ENCODE measurements at regions not wholly inside any gene's neighbourhood (a gene's known extent, or its start where the extent isn't known, plus 50 kb on each side); places are given as distances from the start of the nearest gene placed in this dataset.
"Not testable (repeated sequence)": the region's sequence is repeated elsewhere in the genome, so short reads cannot be mapped to it uniquely, and the experiment has no call there.

GRCh38 chr13:89169951-89170350 lies 1498.8 kb downstream of the SLITRK5 start:
- intact Hi-C loops (cut with micrococcal nuclease): no loop called here
- no peak for ATAC-seq

GRCh38 chr13:89181041-89181440 lies 1509.9 kb downstream of the SLITRK5 start:
- intact Hi-C loops (cut with micrococcal nuclease): no loop called here
- DNase-seq (no peak), ATAC-seq (no peak)

More at GRCh38 chr13:89169951-89170350, 1498.8 kb downstream of the SLITRK5 start:
- no peak for DNase-seq

GRCh38 chr13:89199138-89199537 lies 1528.0 kb downstream of the SLITRK5 start:
- intact Hi-C loops (cut with micrococcal nuclease): no loop called here
- DNase-seq (no peak), ATAC-seq (no peak)

GRCh38 chr13:89204435-89204834 lies 1533.3 kb downstream of the SLITRK5 start:
- intact Hi-C loops (cut with micrococcal nuclease): no loop called here
- no peak for ATAC-seq
- no peak for DNase-seq

GRCh38 chr13:89205856-89206520 lies 1534.8 kb downstream of the SLITRK5 start:
- no peak for DNase-seq
- ATAC-seq: no peak
- intact Hi-C loops (cut with micrococcal nuclease): no loop called here

- intact Hi-C loops (cut with micrococcal nuclease): no loop called here
- DNase-seq: no peak
- no peak for ATAC-seq
Observed at GRCh38 chr13:89212186-89212585, 1541.0 kb downstream of the SLITRK5 start.

GRCh38 chr13:89214185-89214584 lies 1543.0 kb downstream of the SLITRK5 start:
- intact Hi-C loops (cut with micrococcal nuclease): no loop called here
- no peak for DNase-seq
- ATAC-seq: no peak

- ATAC-seq; intact Hi-C loops (cut with micrococcal nuclease); DNase-seq: not testable (repeated sequence)
Observed at GRCh38 chr13:89215319-89215718, 1544.1 kb downstream of the SLITRK5 start.

- intact Hi-C loops (cut with micrococcal nuclease): no loop called here
- ATAC-seq (no peak), DNase-seq (no peak)
Observed at GRCh38 chr13:89217813-89218212, 1546.6 kb downstream of the SLITRK5 start.

- DNase-seq (no peak), ATAC-seq (no peak)
- intact Hi-C loops (cut with micrococcal nuclease): no loop called here
Observed at GRCh38 chr13:89221557-89222158, 1550.5 kb downstream of the SLITRK5 start.

- intact Hi-C loops (cut with micrococcal nuclease): no loop called here
- DNase-seq: no peak
- ATAC-seq: no peak
Observed at GRCh38 chr13:89227356-89227755, 1556.2 kb downstream of the SLITRK5 start.

- ATAC-seq (no peak), DNase-seq (no peak)
- intact Hi-C loops (cut with micrococcal nuclease): no loop called here
Observed at GRCh38 chr13:89238496-89238895, 1567.3 kb downstream of the SLITRK5 start.

GRCh38 chr13:89239361-89240127 lies 1568.4 kb downstream of the SLITRK5 start:
- intact Hi-C loops (cut with micrococcal nuclease): no loop called here
- ATAC-seq (no peak), DNase-seq (no peak)

GRCh38 chr13:89255844-89256406 lies 1584.8 kb downstream of the SLITRK5 start:
- no peak for DNase-seq
- intact Hi-C loops (cut with micrococcal nuclease): no loop called here
- ATAC-seq: no peak

GRCh38 chr13:89267734-89268133 lies 1596.6 kb downstream of the SLITRK5 start:
- ATAC-seq (no peak), DNase-seq (no peak)
- intact Hi-C loops (cut with micrococcal nuclease): no loop called here

GRCh38 chr13:89269737-89270136 lies 1598.6 kb downstream of the SLITRK5 start:
- ATAC-seq: no peak
- intact Hi-C loops (cut with micrococcal nuclease): no loop called here
- DNase-seq: no peak

GRCh38 chr13:89270736-89271135 lies 1599.6 kb downstream of the SLITRK5 start:
- no peak for ATAC-seq
- intact Hi-C loops (cut with micrococcal nuclease): no loop called here

GRCh38 chr13:89279374-89279773 lies 1608.2 kb downstream of the SLITRK5 start:
- no peak for DNase-seq
- ATAC-seq: peak; percentile 73
- intact Hi-C loops (cut with micrococcal nuclease): no loop called here

More at GRCh38 chr13:89270736-89271135, 1599.6 kb downstream of the SLITRK5 start:
- DNase-seq: no peak

GRCh38 chr13:89281331-89281730 lies 1610.2 kb downstream of the SLITRK5 start:
- intact Hi-C loops (cut with micrococcal nuclease): no loop called here
- ATAC-seq: no peak
- DNase-seq: no peak

GRCh38 chr13:89282241-89282640 lies 1611.1 kb downstream of the SLITRK5 start:
- intact Hi-C loops (cut with micrococcal nuclease): no loop called here
- DNase-seq: no peak
- no peak for ATAC-seq
